HG03108 (cell line): ENCODE measurements at regions not wholly inside any gene's neighbourhood (a gene's known extent, or its start where the extent isn't known, plus 50 kb on each side); places are given as distances from the start of the nearest gene placed in this dataset.

Source experiments
- ATAC-seq: cut with Tn5 transposase; IDR thresholded peaks from one replicate; pipeline ENCODE4 v1.9.1; 2021; ENCODE audit warnings: moderate library complexity; ENCODE audit not compliant: unreplicated experiment

DNA sequence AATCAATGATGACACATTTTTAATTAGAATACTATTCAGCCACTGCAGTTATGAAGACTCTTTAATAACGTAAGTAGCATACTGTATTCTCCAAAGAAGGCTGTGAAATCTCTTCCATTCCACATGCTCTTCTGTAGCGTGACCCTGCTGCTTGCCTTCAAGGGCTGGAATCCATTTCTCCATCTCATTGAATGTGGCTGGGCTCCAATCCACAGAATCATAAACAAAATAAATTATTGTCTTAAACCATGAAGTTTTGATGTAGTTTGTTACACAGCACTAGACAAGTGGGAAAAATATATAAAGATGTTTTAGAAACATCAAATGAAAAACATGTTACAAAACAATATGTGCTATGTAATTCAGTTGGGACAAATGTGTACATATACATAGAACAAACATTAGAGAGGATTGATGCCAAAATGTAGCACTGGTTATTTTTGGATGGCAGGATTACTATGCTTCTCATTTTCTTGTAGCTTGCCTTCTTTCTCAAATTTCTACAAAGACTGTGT lies 410.8 kb upstream of the PODXL start:
- no peak for ATAC-seq

- ATAC-seq, result no peak
These were observed 407.8 kb upstream of the PODXL start for GRCh38 chr7:131964203-131964602.

- no peak for ATAC-seq
These were observed 404.7 kb upstream of the PODXL start for GRCh38 chr7:131961054-131961680.

- ATAC-seq, result no peak
These were observed 402.8 kb upstream of the PODXL start for GRCh38 chr7:131959106-131959812.

- no peak for ATAC-seq
These were observed 401.1 kb upstream of the PODXL start for GRCh38 chr7:131957338-131958020.

DNA sequence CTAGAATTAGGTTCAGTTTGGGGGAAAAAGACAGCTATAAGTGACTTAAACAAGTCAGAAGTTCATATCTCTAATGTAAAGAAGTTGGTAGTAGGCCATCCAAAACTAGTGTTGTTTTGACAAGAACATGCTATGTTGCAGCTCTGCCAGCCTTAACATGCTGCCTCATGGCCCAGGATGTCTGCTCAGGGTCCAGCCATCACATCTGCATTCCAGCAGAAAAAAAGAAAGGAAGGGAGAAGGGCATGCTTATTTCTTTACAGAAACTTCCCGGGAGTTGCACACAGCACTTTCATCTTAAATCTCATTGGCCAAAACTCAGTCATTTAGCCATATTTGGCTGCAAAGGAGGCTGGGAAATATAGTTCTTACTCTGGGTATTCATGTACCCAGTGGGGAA lies 400.4 kb upstream of the PODXL start:
- no peak for ATAC-seq

- no peak for ATAC-seq
These were observed 399.3 kb upstream of the PODXL start for GRCh38 chr7:131955679-131956078.

DNA sequence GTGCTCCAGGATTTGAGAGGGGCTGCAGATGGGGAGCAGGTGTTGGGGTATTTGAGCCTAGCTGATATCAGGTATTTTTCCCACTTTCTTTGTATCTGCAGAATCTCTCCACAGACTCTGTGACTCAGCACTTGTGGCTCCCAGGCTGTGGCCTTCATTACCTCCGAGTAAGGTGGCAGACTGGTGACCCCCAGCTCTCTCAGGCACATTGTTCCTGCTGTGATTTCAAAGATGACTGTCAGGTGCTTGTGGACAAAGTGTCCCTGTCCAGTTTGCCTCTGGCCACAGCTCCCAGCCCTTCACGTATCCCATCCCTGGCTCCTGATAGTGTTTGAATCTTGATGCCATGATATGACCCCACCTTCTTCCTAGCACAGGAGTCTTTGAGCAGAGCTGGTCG lies 396.8 kb upstream of the PODXL start:
- no peak for ATAC-seq

DNA sequence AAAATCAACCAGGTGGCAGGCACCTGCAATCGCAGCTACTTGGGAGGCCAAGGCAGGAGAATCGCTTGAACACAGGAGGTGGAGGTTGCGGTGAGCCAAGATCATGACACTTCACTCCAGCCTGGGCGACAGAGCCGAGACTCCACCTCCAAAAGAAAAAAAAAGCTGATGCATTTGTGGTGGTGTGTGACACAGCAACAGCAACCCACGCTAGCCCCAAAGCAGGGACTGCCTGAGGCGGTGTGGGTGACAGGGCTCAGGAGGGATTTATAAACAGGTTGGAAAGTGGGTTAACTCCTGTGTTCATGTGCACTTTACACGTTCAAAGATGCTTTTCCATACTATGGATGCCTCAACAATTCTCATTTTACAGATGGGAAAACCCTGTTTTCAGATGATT lies 395.9 kb upstream of the PODXL start:
- ATAC-seq, result no peak

DNA sequence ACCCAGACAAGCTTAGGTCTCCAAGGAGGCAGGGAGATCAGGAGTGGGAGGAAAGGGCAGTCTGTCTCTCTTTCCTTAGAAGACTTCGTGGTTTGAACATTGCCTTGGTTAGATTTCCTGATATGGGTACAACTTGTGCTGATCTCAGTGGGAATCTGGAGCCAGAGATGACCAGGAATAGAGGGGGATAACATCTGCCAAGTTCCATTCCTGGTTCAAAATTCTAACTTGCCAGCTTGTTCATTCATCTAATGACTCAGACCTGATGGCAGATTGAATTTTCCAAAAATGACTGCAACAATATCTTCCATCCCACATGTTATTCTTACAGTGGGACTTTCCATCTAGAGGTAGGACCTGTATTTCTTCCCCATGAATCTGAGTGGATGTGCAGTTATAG lies 394.3 kb upstream of the PODXL start:
- ATAC-seq, result no peak

GRCh38 chr7:131949659-131950058 lies 393.2 kb upstream of the PODXL start:
- ATAC-seq, result no peak

DNA sequence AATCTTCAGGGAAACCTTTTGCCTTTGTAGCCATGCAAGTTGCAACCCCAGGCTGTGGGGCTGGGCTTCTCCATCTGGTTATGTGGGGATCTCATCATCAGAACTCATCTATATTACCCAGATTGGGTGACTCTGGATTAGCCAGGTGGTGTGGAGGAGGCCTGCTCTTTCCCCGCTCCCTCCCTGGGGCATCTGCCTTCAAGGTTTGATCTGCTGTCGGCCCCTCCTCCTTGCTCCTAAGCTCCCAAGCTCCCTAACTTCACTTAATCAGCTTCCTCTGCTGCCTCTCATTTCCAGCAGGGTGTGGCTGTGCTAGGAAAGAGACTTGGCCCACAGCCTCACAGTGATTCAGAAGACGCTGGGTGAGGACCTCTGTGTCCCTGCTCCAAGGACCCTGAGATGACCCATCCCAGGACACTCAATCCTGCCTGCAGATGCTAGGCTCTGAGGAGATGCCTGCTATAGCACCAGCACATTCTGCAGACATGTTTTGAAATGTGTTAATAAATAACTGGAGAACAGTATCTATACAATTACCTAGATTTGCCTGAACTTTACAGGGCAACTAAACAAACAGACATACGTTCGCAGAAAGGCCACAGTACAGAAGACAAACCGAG lies 392.1 kb upstream of the PODXL start:
- no peak for ATAC-seq

DNA sequence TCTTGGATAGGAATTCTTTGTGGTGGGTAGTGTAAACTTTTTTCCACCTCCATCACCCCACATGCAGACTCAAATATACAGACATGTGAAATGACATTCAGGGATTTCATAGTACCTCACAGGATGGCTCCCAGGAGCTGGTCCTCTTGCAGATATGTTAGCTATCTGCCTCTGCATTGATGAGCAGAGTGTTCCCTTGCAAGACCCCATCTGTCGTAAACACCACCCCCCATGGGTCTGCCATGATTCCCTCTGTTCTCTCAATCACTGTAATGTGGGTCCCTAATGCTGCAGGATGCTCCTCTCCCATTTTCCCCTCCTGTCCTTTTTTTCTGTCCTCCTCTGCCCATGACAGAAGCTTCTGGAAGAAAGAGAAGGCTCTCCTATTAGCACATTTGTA lies 391.2 kb upstream of the PODXL start:
- ATAC-seq, result no peak

- no peak for ATAC-seq
These were observed 389.6 kb upstream of the PODXL start for GRCh38 chr7:131945957-131946544.

GRCh38 chr7:131945313-131945911 lies 389.0 kb upstream of the PODXL start:
- no peak for ATAC-seq

DNA sequence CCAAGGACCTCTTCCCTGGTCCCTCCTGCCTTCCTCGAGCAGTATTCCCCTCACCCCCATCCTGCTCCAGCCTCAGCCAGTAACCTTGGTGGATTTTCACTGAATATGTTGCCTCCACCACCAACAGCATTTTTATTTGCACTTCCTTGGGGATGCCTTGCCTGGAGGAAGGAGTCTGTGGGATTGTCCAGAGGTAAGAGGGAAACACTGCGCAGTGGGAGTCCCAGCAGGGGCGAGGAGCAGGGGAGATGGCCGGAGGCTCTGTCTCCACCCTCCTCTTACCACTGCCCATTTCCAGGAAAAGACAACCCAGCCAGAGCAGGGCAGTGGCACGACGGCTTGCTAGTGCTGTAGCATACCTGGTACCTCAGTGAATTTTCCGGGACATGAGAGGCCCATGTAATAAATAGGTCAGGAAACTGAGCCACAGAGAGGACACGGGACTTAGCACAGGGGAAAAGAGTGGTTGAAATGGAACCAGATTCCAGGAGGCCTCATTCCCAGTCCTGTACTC lies 388.2 kb upstream of the PODXL start:
- ATAC-seq, result no peak

- no peak for ATAC-seq
These were observed 387.2 kb upstream of the PODXL start for GRCh38 chr7:131943646-131944045.

GRCh38 chr7:131943211-131943610 lies 386.8 kb upstream of the PODXL start:
- no peak for ATAC-seq

DNA sequence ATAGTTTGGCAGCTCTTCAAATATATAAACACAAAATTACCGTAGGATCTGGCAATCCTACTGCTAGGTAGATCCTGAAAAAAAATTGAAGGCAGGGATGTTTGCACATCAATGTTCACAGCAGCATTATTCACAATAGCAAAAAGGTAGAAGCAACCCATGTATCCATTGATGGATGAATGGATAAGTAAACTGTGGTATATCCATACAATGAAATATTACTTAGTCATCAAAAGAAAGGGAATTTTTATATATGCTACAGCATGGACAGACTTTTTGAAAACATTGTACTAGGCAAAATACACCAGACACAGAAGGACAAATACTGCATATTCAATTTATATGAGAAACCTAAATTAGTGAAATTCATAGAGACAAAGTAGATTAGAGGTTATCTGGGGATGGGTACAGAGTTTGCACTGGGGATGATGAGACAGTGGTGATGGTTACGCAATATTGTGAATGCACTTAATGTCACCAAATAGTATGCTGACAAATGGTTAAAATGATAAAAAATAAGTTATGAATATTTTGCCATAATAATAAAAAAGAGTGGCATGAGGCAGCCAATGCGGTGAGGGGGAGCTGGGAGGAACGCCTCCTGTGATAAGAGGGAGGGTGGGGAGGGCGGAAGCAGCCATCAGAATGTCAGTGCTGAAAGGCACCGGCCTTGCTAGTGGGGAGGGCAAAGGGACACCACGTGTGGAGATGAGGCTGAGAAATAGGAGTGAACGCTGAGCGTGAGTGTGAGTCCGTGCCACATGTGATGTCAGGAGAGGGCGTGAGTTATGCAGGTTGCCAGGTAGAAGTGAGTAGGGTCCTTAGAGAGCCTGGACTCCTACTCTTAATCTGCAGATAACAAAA lies 386.1 kb upstream of the PODXL start:
- no peak for ATAC-seq

- ATAC-seq, result no peak
These were observed 384.9 kb upstream of the PODXL start for GRCh38 chr7:131941291-131941690.
